H1 (cell line): ENCODE measurements at regions not wholly inside any gene's neighbourhood (a gene's known extent, or its start where the extent isn't known, plus 50 kb on each side); places are given as distances from the start of the nearest gene placed in this dataset.

Experiments
- HDAC2 ChIP-seq, 2 experiments: fragments of 300-600 bp in 1 of 2; sonication (generic) in 1 of 2; IDR thresholded peaks; 2 replicates each; pipeline ENCODE4 v1.6.1; 2011 to 2012; ENCODE audit warnings: low read depth in 2 of 2, low read length in 2 of 2, mild to moderate bottlenecking in 2 of 2, moderate library complexity in 2 of 2, borderline replicate concordance in 1 of 2, inconsistent platforms in 1 of 2
- MAFK ChIP-seq: IDR thresholded peaks from 2 replicates; pipeline ENCODE4 v1.6.1; 2012; ENCODE audit warnings: low read depth, mild to moderate bottlenecking, improper control_type of control experiment, low read length
- RBBP5 ChIP-seq: IDR thresholded peaks from 2 replicates; pipeline ENCODE4 v1.7.1; 2012; ENCODE audit warnings: low read depth, mild to moderate bottlenecking, inconsistent platforms, low read length, moderate library complexity, borderline replicate concordance
- TF ChIP-seq, protein P1 (sequence below), 3 experiments: IDR thresholded peaks; 1 replicate in 2 of 3; 2 replicates in 1 of 3; pipeline versions ENCODE4 v1.5.1 to v1.6.1; 2011; ENCODE audit warnings: low read length in 3 of 3, mild to moderate bottlenecking in 3 of 3, inconsistent platforms in 2 of 3, low read depth in 1 of 3, moderate library complexity in 1 of 3; ENCODE audit not compliant: insufficient read depth in 1 of 3; ENCODE audit errors: control extremely low read depth in 1 of 3

DNA sequence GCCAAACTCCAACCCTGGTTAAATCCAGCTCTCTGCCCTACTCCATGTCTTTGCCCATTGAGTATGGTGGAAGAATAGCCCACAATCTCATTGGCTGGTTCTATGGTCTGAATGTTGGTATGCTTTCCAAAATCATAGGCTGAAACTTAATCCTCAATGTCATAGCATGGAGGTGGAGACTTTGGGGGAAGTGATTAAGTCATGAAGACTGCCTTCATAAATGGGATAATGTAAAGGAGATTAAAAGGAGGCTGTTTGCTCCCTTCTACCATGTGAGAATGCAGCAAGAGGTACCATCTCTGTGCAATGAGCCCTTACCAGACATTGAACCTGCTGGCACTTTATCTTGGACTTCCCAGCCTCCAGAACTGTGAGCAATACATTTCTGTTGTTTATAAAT, 54.4 kb upstream of the FDX1 start:
- TF ChIP-seq, protein P1, sequence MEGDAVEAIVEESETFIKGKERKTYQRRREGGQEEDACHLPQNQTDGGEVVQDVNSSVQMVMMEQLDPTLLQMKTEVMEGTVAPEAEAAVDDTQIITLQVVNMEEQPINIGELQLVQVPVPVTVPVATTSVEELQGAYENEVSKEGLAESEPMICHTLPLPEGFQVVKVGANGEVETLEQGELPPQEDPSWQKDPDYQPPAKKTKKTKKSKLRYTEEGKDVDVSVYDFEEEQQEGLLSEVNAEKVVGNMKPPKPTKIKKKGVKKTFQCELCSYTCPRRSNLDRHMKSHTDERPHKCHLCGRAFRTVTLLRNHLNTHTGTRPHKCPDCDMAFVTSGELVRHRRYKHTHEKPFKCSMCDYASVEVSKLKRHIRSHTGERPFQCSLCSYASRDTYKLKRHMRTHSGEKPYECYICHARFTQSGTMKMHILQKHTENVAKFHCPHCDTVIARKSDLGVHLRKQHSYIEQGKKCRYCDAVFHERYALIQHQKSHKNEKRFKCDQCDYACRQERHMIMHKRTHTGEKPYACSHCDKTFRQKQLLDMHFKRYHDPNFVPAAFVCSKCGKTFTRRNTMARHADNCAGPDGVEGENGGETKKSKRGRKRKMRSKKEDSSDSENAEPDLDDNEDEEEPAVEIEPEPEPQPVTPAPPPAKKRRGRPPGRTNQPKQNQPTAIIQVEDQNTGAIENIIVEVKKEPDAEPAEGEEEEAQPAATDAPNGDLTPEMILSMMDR (IDR thresholded peaks at IDR 0.05; ENCODE audit: control extremely low read depth in 1 of 3, insufficient read depth in 1 of 3, low read depth in 1 of 3, low read length in 3 of 3), result no peak
- TF ChIP-seq MAFK (no peak), RBBP5 (no peak), HDAC2 (IDR thresholded peaks at IDR 0.05; ENCODE audit: borderline replicate concordance in 1 of 2, low read depth in 2 of 2, low read length in 2 of 2) (no peak)
